ENCODE measurements at regions not wholly inside any gene's neighbourhood (a gene's known extent, or its start where the extent isn't known, plus 50 kb on each side); places are given as distances from the start of the nearest gene placed in this dataset.

DNA sequence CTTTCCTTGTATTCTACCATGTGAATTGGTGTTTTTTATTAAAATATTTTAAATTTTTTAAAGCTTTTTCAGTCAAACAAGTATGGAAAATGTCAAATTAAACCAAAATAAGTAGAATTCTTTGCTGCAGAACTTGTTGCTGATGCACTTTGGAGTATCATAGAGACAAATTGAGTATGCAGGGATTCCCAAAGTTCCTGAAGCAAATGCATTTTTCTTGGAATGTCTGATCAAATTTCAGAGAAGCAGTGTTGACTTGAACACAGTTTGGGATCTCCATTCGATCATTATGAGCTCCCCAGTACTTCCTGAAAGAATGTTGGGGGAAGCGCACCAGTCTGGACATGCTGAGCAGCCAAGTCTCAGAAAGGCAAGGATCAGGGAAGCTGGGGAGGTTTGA, 517.8 kb upstream of the CFAP20DC start:
- no peaks in the 10 kb centered on the region for H3K4me1 Mint-ChIP-seq
- H3K4me3 Mint-ChIP-seq, result no peak overlapping the region
- H3K27ac Mint-ChIP-seq, result no peak overlapping the region
- H3K36me3 Mint-ChIP-seq (ENCODE audit: low read depth), result no peaks in the 10 kb centered on the region
- H3K27me3 Mint-ChIP-seq (ENCODE audit: low read depth), result peaks cover 18% of the 10 kb centered on the region
- H3K9me3 Mint-ChIP-seq, result no peaks in the 10 kb centered on the region
- TF ChIP-seq, protein P1, sequence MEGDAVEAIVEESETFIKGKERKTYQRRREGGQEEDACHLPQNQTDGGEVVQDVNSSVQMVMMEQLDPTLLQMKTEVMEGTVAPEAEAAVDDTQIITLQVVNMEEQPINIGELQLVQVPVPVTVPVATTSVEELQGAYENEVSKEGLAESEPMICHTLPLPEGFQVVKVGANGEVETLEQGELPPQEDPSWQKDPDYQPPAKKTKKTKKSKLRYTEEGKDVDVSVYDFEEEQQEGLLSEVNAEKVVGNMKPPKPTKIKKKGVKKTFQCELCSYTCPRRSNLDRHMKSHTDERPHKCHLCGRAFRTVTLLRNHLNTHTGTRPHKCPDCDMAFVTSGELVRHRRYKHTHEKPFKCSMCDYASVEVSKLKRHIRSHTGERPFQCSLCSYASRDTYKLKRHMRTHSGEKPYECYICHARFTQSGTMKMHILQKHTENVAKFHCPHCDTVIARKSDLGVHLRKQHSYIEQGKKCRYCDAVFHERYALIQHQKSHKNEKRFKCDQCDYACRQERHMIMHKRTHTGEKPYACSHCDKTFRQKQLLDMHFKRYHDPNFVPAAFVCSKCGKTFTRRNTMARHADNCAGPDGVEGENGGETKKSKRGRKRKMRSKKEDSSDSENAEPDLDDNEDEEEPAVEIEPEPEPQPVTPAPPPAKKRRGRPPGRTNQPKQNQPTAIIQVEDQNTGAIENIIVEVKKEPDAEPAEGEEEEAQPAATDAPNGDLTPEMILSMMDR (IDR thresholded peaks at IDR 0.05; ENCODE audit: unreplicated experiment in 3 of 3), result no peak

DNA sequence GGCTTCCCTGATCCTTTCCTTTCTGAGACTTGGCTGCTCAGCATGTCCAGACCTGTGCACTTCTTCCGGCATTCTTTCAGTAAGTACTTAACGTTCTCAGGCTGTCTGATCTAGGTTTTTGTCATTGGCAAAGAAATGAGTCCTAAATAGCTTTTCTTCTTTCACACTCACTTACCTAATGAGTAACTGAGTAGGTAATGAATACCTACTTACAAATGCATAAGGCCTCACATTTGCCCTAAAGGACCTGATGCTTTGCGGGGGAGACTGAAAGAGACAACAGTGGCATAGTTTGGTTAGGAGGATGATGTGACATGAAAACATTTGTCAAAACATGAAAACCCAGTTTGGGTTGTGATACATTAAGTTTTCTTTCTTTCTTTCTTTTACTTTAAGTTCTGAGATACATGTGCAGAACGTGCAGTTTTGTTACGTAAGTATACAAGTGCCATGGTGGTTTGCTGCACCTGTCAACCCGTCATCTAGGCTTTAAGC, 516.7 kb upstream of the CFAP20DC start:
- Mint-ChIP-seq H3K36me3 (ENCODE audit: low read depth) (no peaks in the 10 kb centered on the region), H3K27ac (peak overlapping the region in 1 of 3 experiments; percentile 48), H3K27me3 (ENCODE audit: low read depth) (peaks cover 14% of the 10 kb centered on the region), H3K4me3 (no peak overlapping the region), H3K4me1 (no peaks in the 10 kb centered on the region), H3K9me3 (no peaks in the 10 kb centered on the region)
- TF ChIP-seq, protein P1 (IDR thresholded peaks at IDR 0.05; ENCODE audit: unreplicated experiment in 3 of 3), result no peak

DNA sequence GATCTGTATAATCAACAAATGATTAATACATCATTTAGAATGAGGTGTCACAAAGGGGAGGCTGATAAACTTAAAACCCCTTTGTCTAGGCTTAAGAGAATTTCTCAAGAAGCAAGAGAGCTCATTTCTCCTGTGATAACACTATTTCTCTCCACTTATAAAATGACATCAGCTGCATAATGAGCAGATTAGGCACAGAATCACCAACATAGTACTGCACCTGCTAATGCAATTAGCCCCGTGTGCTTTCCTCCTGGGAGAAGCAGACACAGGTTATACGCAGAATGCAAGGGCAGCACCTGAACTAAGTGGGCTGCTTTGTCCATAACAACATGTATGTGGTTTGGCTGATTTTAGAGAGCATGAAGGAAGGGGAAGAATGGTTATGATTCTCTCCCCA, 515.3 kb upstream of the CFAP20DC start:
- Mint-ChIP-seq H3K36me3 (ENCODE audit: low read depth) (no peaks in the 10 kb centered on the region), H3K4me1 (no peaks in the 10 kb centered on the region), H3K4me3 (no peak overlapping the region), H3K9me3 (peaks cover 4% of the 10 kb centered on the region), H3K27ac (no peak overlapping the region), H3K27me3 (ENCODE audit: low read depth) (peaks cover 10% of the 10 kb centered on the region)
- TF ChIP-seq, protein P1 (IDR thresholded peaks at IDR 0.05; ENCODE audit: unreplicated experiment in 3 of 3), result no peak

- no peaks in the 10 kb centered on the region for H3K4me1 Mint-ChIP-seq
- H3K27ac Mint-ChIP-seq, result no peak overlapping the region
- H3K4me3 Mint-ChIP-seq, result no peak overlapping the region
- no peaks in the 10 kb centered on the region for H3K36me3 Mint-ChIP-seq (ENCODE audit: low read depth)
- H3K9me3 Mint-ChIP-seq, result peaks cover 4% of the 10 kb centered on the region
- TF ChIP-seq, protein P1 (IDR thresholded peaks at IDR 0.05; ENCODE audit: unreplicated experiment in 3 of 3), result no peak
- H3K27me3 Mint-ChIP-seq (ENCODE audit: low read depth), result peaks cover 2% of the 10 kb centered on the region
Measured at GRCh38 chr3:59563966-59564365, 514.1 kb upstream of the CFAP20DC start.

- no peaks in the 10 kb centered on the region for H3K27me3 Mint-ChIP-seq (ENCODE audit: low read depth)
- TF ChIP-seq, protein P1 (IDR thresholded peaks at IDR 0.05; ENCODE audit: unreplicated experiment in 3 of 3), result no peak
- H3K36me3 Mint-ChIP-seq (ENCODE audit: low read depth), result no peaks in the 10 kb centered on the region
- H3K4me3 Mint-ChIP-seq, result no peak overlapping the region
- H3K9me3 Mint-ChIP-seq, result peaks cover 4% of the 10 kb centered on the region
- no peak overlapping the region for H3K27ac Mint-ChIP-seq
- no peaks in the 10 kb centered on the region for H3K4me1 Mint-ChIP-seq
Measured at GRCh38 chr3:59563072-59563605, 513.3 kb upstream of the CFAP20DC start.

GRCh38 chr3:59559721-59560435, 510.1 kb upstream of the CFAP20DC start:
- TF ChIP-seq, protein P1 (IDR thresholded peaks at IDR 0.05; ENCODE audit: unreplicated experiment in 3 of 3), result no peak
- peaks cover 4% of the 10 kb centered on the region for H3K9me3 Mint-ChIP-seq
- H3K4me1 Mint-ChIP-seq, result no peaks in the 10 kb centered on the region
- no peaks in the 10 kb centered on the region for H3K36me3 Mint-ChIP-seq (ENCODE audit: low read depth)
- H3K27ac Mint-ChIP-seq, result no peak overlapping the region
- H3K4me3 Mint-ChIP-seq, result no peak overlapping the region
- no peaks in the 10 kb centered on the region for H3K27me3 Mint-ChIP-seq (ENCODE audit: low read depth)

Data from nephron (organoid).